ENCODE measurements at regions not wholly inside any gene's neighbourhood (a gene's known extent, or its start where the extent isn't known, plus 50 kb on each side); places are given as distances from the start of the nearest gene placed in this dataset.

- intact Hi-C loops (cut with DNase I; ENCODE audit: low total_unique reads) = no loop called here
- TF ChIP-seq CTCF (IDR thresholded peaks at IDR 0.05) = no peak
- TF ChIP-seq POLR2A (IDR thresholded peaks at IDR 0.05) = no peak
- TF ChIP-seq EP300 (IDR thresholded peaks at IDR 0.05) = no peak
- TF ChIP-seq POLR2AphosphoS5 (IDR thresholded peaks at IDR 0.05) = no peak
These were observed 165.5 kb upstream of the BET1 start for GRCh38 chr7:94169682-94170081.

DNA sequence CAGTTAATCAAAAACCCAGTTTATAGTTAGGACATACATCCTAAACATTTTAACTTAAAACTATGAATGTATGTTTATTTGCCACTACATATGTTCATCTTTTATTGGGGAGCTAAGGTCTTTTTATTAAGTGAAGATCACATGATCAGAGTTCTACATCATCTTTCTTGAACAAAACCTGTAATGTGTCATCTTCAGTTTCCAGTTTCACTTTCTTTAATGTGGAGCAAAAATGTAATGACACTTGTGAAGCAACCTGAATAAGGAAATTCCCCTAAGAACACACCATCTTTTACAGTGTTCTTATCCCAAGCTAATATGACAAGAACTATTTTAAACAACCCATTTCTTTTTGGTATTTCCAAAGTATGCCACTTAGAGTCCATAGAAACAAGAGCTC lies 166.7 kb upstream of the BET1 start:
- Histone ChIP-seq H3K4me3 (no peak overlapping the region), H3K27ac (no peak overlapping the region), H3K4me1 (no peaks in the 10 kb centered on the region), H3K36me3 (no peaks in the 10 kb centered on the region), H3K9me3 (no peaks in the 10 kb centered on the region), H3K27me3 (no peaks in the 10 kb centered on the region)
- TF ChIP-seq EP300 (IDR thresholded peaks at IDR 0.05) (no peak), POLR2AphosphoS5 (IDR thresholded peaks at IDR 0.05) (no peak), CTCF (IDR thresholded peaks at IDR 0.05) (no peak), POLR2A (IDR thresholded peaks at IDR 0.05) (no peak)
- intact Hi-C loops (cut with DNase I; ENCODE audit: low total_unique reads) = no loop called here
- DNase-seq = no peak

More at GRCh38 chr7:94169682-94170081, 165.5 kb upstream of the BET1 start:
- Histone ChIP-seq H3K27ac (no peak overlapping the region), H3K4me1 (no peaks in the 10 kb centered on the region), H3K9me3 (no peaks in the 10 kb centered on the region), H3K27me3 (no peaks in the 10 kb centered on the region), H3K4me3 (no peak overlapping the region), H3K36me3 (no peaks in the 10 kb centered on the region)
- DNase-seq = no peak
- WGBS, 5 donors = 87 to 97% (median 91%) methylated on average over 4 of the region's 4 CpGs

DNA sequence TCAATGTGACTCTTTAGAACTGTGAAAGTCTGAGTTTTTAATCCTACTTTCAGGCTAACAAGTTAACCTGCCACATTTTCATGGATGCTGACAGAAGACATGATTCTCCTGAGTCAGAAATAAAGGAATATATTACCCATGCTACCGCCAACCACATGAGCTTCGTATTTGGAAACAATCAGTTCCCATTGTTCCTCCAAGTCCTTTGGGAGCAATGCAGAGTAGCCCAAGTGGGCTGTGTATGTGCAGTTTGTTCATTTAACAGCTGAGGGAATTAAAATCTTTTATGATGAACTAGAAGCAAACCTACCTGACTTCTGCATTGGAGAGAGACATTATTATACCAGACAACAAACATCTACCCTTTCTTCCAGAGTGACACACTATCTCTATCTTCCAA lies 169.3 kb upstream of the BET1 start:
- Histone ChIP-seq H3K36me3 (no peaks in the 10 kb centered on the region), H3K27me3 (no peaks in the 10 kb centered on the region), H3K9me3 (no peaks in the 10 kb centered on the region), H3K27ac (no peak overlapping the region), H3K4me1 (no peaks in the 10 kb centered on the region), H3K4me3 (no peak overlapping the region)
- no peak for TF ChIP-seq POLR2AphosphoS5 (IDR thresholded peaks at IDR 0.05)
- no peak for TF ChIP-seq CTCF (IDR thresholded peaks at IDR 0.05)
- no peak for TF ChIP-seq POLR2A (IDR thresholded peaks at IDR 0.05)
- TF ChIP-seq EP300 (IDR thresholded peaks at IDR 0.05) = no peak
- DNase-seq = no peak
- intact Hi-C loops (cut with DNase I; ENCODE audit: low total_unique reads) = no loop called here
- WGBS, 5 donors = 81 to 91% (median 88%) methylated on average over 2 of the region's 2 CpGs

- TF ChIP-seq POLR2A (IDR thresholded peaks at IDR 0.05) (no peak), EP300 (IDR thresholded peaks at IDR 0.05) (no peak), POLR2AphosphoS5 (IDR thresholded peaks at IDR 0.05) (no peak), CTCF (IDR thresholded peaks at IDR 0.05) (no peak)
- Histone ChIP-seq H3K36me3 (no peaks in the 10 kb centered on the region), H3K4me3 (no peak overlapping the region), H3K4me1 (no peaks in the 10 kb centered on the region), H3K27me3 (no peaks in the 10 kb centered on the region), H3K9me3 (no peaks in the 10 kb centered on the region), H3K27ac (no peak overlapping the region)
- DNase-seq = no peak
- 77 to 84% (median 82%) methylated on average over 5 of the region's 5 CpGs for whole genome bisulfite sequencing, 5 donors
- intact Hi-C loops (cut with DNase I; ENCODE audit: low total_unique reads) = no loop called here
These were observed 170.2 kb upstream of the BET1 start for GRCh38 chr7:94174375-94174774.
